Left ventricle myocardium superior (tissue), 1 donor: ENCODE measurements at regions not wholly inside any gene's neighbourhood (a gene's known extent, or its start where the extent isn't known, plus 50 kb on each side); places are given as distances from the start of the nearest gene placed in this dataset.
A peak's percentile ranks its signal among the peaks of the same experiment; 100 is the strongest.

Experiments
- ATAC-seq: fragments of 200-7000 bp; cut with Tn5 transposase; one replicate; pipeline ENCODE4 v1.9.1; 2020; ENCODE audit warnings: mild to moderate bottlenecking, moderate library complexity
- DNase-seq: peaks from one replicate; pipeline ENCODE4 v3.0.0-alpha.2; 2020
- intact Hi-C: fragments of 100-400 bp; cut with micrococcal nuclease; formaldehyde crosslinking; loops from one replicate; pipeline ENCODE4 v1.11.0; 2022
- donor health status: DM: no; HTN: yes; CAD: no; lungs with severe emphysema.

DNA sequence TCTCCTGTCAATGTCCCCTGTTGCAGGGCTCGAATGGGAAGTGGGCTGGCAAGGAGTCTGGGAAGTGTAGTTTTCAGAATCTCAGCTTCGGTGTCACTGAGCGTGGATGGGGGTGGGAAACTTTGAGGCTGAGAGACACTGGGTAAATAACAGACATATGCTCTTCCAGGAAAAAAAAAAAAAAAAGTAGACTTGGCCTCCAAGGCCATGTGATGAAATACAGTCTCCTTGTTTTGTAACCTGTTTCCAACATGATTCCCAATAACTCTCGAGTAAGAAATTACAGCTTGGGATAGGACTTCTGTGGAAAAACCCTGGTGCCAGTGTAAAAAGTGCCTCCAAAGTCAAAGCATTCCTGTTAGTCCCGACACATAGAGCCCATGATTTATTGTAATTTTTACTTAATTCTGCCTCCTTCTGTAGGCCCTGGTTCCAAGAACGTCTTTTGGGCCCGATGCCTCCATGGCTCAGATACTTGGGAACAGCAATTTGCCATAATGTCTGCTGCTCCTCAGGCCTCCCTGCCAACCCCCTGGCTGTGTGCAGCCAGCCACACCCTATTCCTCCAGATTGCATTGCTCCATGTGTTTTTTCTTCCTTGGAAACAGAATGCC lies 119.5 kb upstream of the TNC start:
- intact Hi-C loops, result no loop called here
- peak; percentile 50 for DNase-seq
- peak; percentile 91 for ATAC-seq

DNA sequence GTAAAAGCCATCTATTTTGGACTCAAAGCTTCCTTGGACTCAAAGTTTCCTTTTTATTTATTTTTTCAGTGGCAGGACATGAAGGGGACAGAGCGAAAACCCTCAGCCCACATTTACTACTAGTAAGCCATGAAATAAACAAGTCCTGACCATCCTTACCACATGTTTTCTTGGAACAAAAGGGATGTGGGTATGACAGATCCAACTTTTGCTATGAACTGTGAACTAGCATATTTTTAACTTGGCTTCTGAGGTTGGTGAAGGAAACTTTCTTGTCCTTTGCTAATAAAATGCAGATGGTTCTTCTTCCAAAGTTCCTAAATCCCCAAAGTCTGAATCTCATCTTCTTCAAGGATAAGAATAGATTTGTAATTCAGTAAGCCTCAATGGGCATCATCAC lies 122.7 kb upstream of the TNC start:
- DNase-seq (no peak), ATAC-seq (no peak)
- intact Hi-C loops, result no loop called here

DNA sequence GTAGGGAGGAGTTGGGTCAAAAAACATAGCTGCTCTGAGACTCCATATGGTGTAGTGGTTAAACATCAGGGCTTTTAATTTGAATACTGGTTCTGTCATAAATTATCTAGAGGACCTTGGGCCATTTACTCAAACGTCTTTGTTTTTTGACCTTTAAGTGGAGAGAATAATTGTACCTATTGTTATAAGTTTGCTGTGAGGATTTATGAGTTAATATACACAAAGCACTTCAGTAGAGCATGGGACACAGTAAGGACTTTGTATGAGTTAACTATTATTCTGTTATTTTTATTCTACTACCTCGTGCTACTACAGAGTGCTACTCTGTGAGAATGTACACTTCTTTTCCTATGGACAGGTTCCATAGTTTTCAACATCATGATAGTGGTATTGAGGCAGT lies 123.7 kb upstream of the TNC start:
- DNase-seq (no peak), ATAC-seq (no peak)
- intact Hi-C loops, result no loop called here

DNA sequence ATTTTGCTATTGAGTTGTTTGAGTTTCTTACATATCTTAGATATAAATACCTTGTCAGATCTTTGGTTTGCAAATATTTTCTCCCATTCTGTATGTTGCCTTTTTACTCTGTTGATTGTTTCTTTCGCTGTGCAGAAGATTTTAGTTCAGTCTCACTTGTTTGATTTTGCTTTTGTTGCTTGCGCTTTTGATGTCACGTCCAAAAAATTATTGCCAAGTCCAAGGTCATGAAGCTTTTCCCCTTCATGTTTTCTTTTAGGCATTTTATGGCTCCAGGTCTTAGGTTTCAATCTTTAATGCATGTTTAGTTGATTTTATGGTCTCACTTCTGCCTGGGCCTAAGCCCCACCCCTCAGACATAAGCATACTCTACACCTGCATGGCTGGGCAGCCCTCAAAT lies 131.5 kb upstream of the TNC start:
- no peak for DNase-seq
- ATAC-seq, result no peak
- intact Hi-C loops, result no loop called here

DNA sequence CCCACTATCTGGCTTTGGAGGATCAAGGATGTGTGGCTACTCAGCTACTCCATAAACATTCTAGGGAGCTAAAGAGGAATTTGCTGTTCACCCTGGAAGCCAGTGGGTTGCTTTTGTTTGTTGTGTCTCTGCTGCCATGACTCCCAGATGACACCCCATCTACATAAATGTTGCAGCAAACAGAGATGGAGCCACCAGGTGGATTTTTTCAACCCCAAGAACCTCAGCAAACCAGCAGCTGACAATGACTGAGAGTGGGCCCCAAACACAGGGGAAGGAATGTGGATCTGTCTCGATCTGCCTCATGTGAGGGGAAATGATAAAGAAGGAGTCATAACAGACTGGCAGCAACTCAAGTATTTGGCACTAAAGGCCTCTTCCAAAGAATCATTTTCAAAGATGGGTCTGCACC lies 132.7 kb upstream of the TNC start:
- ATAC-seq (no peak), DNase-seq (no peak)
- intact Hi-C loops, result no loop called here

DNA sequence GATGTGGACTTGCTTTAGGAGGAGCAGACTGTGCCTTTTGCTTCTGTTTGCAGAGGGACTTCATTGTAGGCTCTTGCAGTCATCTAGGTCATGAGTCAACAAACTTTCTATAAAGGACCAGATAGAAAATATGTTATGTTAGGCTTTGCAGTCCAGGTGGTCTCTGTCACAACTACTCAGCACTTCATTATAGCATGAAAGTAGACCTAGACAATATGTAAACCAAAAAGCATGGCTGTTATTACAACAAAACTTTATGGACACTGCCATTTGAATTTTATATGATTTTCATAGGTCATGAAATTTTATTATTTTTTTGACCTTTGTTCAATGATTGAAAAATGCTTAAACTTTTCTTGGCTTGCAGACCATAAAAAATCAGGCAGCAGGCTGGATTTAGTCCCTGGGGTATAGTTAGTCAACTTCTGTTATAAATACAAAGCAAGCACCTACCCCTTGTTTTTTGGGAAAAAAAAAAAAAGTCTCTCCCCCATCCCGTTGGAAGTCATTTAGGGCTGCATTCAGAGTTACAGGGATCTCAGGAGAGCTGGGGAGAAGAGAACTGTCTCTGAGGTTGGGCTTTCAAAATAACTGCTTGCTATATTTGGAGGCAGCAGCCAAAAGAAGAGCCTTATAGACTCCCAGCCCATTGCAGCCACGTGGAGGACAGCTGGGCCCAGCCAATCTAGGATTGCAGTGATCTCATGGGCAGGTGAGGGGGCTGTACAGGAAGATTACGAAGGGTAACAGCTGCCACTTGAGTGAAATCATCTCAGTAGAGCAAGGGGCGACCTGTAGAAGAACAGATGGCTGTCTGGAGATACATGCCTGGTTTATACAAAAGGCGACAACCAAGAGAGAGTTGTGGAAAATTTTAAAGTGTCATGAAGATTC lies 136.6 kb upstream of the TNC start:
- ATAC-seq, result no peak
- intact Hi-C loops, result no loop called here
- no peak for DNase-seq

DNA sequence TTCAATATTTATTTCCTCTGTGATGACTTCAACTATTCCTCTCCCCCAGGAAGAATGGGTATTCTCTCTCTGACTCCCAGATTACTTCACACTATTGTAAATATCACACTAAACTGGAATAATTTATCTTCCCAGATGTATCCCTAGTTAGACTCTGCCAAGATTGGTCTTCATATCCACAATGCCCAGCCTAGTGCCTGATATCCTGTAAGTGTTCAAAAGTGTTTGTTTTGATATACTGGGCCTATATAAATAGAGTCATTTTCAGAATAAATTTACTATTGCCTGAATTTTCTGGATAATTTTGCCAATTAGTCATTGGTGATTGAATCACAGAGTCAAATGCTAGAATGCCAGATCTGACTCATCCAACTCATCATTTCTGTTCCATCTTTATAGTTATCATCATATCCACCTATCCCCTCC lies 143.7 kb upstream of the TNC start:
- DNase-seq (no peak), ATAC-seq (no peak)
- intact Hi-C loops, result no loop called here

DNA sequence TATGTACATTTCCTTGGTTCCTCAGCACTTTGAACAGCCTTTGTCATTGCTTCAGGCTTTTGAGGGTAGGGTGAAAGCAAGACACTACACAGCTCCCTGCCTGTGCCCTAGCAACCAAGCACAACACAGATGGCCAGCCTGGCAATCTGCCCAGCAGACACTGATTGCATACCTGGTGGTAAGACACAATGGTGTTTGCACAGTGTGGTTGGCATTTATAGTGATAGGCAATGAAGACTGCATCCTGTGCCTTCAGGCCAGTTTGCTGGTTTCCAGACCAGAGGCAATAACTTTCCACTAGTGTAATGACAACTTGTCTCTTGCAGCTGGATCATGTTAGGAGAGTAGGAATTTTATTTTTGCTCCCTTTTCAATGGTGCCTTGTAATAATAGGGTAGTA lies 144.5 kb upstream of the TNC start:
- intact Hi-C loops, result no loop called here
- ATAC-seq, result peak; percentile 99
- DNase-seq, result peak; percentile 91

DNA sequence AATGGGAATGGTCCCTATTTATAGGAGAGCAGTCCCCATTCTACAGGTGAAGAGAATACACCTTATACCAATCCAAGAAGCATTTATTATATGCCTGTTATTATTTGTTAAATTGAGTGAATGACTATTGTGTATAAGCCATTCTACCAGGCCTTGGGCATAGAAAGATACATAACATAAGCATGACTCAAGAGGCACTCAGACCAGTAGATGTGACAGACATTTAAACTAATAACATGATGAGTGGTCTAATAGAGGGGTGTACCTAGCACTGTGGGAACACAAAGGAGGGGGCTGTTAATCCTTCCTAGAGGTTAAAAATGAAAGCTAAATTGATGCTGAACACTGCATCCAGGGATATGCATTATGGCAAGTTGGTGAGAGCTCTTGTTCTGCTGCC lies 145.0 kb upstream of the TNC start:
- ATAC-seq (no peak), DNase-seq (no peak)
- intact Hi-C loops, result no loop called here

DNA sequence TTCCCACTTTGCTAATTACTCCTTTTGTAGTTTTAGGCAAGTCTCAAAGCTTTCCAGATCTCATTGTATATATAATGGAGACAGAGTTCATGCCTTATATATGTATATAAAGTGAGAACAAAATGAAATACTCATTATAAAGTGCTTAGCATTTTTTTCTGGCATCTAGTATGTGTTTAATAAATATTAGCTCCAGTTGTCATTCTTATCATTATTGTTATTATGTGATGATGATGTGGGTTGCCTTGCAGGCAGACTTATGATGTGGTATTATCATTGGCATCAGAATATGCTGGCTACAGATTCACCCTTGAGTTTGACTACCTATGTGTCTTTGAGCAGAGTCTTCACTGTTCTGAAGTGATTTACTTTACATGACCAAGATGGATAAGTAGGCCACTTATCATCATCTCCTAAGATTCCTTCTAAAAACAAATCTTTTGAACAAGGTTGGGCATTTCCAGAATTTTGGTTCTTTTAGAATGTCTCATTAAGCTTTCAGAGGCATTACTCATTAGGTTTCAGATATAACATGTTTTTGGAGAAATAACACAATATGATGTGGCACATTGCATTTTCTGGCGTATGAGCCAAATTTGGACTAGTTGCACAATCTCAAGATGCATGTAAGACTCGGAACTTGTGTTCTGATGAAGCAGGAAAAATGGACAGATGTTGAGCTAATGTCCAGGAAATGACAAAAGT lies 145.6 kb upstream of the TNC start:
- intact Hi-C loops, result no loop called here
- ATAC-seq, result no peak
- DNase-seq, result no peak

DNA sequence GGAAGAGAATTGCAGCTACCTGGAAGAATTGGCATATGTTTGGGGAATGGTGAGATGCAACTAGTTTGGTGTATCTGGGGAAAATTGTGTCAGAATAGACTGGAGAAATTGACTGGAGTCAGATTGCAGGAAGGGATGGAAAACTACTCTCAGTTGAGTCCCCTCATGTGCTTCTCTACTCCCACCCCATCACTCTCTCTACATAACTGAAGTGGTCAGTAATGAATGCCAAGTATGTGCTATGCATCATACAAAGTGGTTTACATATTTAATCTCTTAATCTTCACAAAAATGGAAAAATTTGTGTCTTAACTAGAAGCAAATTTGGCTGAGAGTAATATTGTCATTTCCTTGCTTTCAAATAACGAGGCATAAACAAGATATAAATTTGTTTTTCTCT lies 146.4 kb upstream of the TNC start:
- intact Hi-C loops, result no loop called here
- no peak for ATAC-seq
- DNase-seq, result no peak

DNA sequence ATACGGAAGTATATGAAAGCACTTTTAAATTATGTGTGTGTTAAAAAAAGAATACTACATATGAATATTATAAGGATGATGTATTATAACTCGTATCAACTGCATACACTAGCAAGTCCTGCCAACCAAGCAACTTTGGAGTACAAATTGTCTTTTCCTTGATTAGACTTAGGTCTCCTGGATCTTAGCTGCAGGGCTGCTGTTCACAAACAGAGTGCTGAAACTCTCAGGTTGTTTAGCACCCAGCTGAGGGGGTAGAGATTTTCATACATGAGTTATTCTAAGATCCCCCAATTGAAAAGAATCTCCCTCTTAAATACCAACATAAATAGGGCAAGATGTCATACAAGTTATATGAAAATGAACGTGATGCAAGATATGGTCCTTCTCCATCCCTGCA lies 149.8 kb upstream of the TNC start:
- intact Hi-C loops, result no loop called here
- ATAC-seq (no peak), DNase-seq (no peak)

DNA sequence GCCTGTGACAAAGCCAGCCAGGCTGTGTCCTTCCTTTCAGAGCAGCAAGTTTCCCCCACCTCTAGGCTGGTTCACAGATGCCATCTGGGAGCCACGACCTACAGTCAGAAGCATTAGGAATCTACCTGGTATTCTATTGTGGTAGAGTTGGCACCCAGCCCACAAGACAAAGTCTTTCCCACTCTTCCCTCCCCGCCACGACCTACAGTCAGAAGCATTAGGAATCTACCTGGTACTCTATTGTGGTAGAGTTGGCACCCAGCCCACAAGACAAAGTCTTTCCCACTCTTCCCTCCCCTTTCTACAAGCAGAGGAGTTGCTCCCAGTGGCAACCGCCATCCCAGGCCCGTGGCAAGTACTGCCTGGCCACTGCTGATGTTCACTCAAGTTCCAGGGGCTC lies 157.8 kb upstream of the TNC start:
- intact Hi-C loops, result no loop called here
- DNase-seq (no peak), ATAC-seq (no peak)

DNA sequence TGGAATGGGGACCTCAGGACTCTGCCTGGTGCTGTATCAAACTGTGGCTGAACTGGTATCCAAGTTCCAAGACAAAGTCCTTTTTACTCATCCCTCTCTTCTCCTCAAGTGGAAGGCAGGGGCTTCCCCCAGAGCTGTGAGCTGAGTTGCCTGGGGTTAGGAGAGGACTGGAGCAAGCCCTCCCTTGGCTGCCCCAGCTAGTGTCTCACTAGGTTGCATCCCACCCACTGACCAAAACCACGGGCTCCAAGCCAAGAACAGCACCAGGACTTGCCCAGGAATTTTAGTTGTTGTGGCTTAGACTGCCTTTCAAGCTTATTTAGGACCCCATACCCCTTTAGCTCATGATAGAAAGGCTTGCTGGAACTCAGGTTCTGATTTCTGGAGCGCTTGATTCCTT lies 158.7 kb upstream of the TNC start:
- no peak for DNase-seq
- intact Hi-C loops, result no loop called here
- no peak for ATAC-seq

DNA sequence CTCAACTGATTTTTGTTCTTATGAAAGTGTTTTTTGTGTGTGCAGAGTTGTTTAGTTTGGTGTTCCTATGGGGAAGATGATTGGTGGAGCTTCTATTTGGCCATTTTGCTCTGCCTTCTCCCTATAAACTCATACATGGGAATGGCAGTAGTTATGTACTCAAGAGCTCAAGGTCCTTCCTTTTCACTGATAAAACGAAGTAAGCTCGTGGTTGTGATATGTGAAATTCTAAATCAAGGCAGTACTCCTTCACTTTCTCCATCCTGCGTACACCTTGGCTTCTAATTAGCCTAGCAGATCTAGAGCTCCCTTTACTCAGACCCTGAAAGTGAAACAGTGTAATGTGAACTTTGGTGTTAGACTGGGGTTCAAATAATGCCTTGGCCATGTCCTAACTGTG lies 159.3 kb upstream of the TNC start:
- ATAC-seq (no peak), DNase-seq (no peak)
- intact Hi-C loops, result no loop called here

DNA sequence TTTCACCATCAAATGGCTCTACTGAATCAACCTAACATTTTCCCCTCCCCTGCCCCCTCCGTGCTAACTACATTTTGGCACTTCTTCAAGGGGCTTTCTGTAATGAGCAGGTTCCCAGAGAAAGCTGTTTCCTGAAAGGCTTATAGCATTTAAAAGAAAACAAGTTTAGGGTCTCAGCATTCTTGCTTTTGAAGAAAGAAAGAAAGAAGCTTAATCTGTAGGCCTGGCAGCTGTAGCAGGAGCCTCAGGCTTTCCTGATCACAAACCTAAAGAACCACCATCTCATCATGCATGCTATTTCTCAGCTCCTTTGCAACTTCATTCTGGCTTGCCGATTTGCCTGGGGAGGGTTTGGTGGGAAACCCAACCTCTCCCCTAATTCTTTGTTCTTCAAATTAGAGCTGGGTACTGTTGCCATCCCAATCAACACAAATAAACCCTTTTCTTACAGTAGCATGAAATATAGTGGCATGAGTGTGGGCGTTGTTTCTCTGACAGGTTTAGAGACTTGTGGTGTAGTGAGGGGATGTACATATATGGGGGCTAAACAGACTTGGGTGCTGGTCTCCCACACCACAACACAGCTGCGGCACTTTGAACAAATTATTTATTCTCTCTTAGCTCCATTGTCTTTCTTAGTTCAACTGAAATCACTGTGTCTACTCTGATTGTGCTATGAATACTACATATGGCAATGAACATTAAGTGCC lies 160.5 kb upstream of the TNC start:
- intact Hi-C loops, result no loop called here
- no peak for ATAC-seq
- no peak for DNase-seq

DNA sequence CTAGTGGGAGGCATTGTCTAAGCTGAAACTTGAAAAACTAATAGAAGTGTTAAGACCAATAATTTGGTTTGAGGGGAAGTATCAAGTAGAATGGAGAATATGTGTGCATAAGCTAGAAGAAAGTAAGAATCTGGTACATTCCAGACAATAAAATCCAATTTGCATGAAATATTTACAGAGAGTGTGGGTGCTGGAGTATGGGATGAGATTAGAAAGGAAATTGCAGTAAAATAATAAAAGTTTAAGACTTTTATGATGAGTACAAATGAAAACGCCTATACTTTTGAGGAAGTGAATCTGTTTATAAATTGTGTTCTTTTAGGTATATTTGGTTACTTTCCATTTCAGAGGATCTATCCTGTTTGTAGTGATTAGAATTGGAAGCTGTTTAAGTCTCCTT lies 165.4 kb upstream of the TNC start:
- DNase-seq (no peak), ATAC-seq (no peak)
- intact Hi-C loops, result no loop called here

DNA sequence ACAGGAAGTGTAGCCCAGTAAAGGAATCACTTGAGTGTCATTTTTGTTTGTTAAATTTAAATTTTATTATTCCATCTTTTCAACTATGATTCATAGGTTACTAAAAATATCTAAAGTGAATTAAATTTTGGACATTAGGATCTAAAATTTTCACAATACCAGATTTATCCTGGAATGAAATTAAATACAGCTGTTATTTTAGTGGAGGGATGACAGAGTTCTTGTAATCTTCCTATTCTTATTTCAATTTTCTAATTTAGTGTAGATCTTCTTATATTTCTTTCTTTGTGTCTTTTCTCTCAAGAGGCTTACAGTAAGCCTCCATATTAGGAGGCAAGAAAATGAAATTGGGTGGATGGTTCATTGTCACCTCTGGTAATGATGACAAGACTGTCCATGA lies 167.9 kb upstream of the TNC start:
- ATAC-seq (no peak), DNase-seq (no peak)
- intact Hi-C loops, result no loop called here

DNA sequence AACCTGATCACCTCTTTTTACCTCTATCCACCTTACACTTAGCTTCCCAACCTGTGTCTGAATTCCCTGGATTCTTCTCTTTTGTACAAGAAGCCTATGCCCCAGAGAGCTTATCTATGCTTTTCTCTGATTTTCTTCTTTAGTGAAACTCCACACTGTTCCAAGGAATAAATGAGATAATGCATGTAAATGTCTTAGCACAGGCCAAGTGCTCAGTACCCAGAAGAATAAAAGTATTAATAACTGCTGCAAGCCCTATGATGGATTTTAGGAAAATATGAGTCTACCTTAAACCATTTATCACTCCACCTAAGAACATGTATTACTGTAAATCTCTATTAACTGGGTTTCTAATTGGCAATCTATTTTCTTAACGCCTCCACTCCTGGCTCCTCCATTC lies 168.5 kb upstream of the TNC start:
- ATAC-seq, result no peak
- no peak for DNase-seq
- intact Hi-C loops, result no loop called here

DNA sequence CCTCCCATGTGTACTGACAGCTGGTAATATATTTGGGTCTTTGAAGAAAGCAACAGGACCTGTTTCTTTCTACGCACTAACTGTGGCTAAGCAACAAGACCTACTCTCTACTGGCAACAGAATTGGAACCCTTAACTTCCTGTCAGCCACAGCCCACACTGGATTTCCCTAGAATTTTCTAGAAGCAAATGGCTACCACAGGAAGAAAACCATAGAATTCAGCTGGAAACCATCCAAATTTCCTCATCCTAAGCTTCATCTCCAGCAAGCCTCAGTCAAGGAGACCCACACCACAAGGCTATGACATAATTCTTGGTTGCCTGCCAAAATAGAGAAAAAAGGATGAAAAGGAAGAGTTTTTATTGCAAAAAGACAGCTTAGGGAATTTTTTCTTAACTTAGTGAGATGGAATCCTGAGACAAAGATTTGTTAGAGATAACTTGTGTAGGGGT lies 171.8 kb upstream of the TNC start:
- DNase-seq, result no peak
- ATAC-seq, result peak; percentile 76
- intact Hi-C loops, result no loop called here
